SU-DHL-6 (cell line): ENCODE measurements at regions not wholly inside any gene's neighbourhood (a gene's known extent, or its start where the extent isn't known, plus 50 kb on each side); places are given as distances from the start of the nearest gene placed in this dataset.

Experiments
- CTCF ChIP-seq: fragments of 200-600 bp; sonication (generic); IDR thresholded peaks from one replicate; pipeline ENCODE4 v1.5.1; 2017; ENCODE audit warnings: antibody characterized with exemption, mild to moderate bottlenecking, low read length, moderate library complexity; ENCODE audit not compliant: insufficient read depth, poor library complexity, severe bottlenecking
- EZH2phosphoT487 ChIP-seq: fragments of 200-600 bp; sonication (generic), shearing (Covaris generic); conservative IDR thresholded peaks from 2 replicates; pipeline ENCODE4 v1.6.1; 2018; ENCODE audit warnings: mild to moderate bottlenecking, antibody characterized with exemption, low read length, moderate library complexity, mixed read lengths

DNA sequence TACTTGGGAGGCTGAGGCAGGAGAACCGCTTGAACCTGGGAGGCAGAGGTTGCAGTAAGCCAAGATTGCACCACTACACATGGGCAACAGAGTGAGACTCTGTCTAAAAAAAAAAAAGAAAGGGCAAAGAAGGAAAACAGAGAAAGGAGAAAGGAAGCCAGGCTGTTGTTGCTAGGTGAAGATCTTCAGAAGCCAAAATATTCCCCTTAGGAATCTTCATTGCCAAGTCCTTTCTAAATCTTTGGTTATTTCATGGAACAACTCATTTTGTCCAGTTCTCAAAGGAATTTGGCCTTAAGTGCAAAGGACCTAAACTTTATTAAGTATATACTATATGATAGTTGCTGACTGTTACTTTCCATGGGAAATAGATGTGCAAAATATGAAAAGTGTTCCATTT lies 59.2 kb upstream of the OSBPL11 start:
- TF ChIP-seq EZH2phosphoT487 (no peak), CTCF (no peak)
